ENCODE measurements at regions not wholly inside any gene's neighbourhood (a gene's known extent, or its start where the extent isn't known, plus 50 kb on each side); places are given as distances from the start of the nearest gene placed in this dataset.
"Not testable (repeated sequence)": the region's sequence is repeated elsewhere in the genome, so short reads cannot be mapped to it uniquely, and the experiment has no call there.

DNA sequence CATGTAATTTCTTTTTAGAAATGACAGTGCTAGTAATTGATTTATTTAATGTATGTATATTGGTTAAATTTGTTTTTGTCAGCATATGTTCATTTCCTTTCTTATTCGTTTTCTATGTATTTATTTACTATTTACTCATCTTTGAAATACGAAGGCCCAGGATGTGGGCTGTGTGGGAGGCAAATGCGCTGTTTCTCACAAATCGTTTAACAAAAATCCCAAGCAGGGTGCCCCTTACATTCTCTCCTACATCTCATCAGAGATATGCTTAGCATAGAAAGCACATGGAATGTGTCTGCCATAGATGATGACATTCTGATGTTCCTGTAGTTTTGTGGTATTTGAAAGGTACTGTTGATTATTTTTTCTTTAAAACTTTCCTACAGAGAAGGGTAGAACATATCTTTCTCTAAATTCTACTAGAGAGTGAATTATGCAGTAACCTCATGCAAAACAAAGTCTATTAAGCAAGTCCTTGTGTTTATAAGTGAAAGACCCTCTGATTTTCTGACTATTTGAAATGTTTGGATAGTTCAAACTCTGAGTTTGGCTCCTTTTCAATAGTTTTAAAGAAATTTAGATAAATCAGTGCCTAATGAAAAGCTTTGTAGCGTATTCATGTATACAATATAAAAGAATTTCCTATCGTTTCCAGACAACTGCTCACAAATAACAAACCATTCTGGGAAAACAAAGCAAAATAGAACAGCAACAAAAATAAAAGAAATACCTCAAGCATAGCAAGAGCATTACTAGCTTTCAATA, 111.1 kb upstream of the VGLL3 start:
- DNase-seq (ENCODE audit: low read depth), result no peak

DNA sequence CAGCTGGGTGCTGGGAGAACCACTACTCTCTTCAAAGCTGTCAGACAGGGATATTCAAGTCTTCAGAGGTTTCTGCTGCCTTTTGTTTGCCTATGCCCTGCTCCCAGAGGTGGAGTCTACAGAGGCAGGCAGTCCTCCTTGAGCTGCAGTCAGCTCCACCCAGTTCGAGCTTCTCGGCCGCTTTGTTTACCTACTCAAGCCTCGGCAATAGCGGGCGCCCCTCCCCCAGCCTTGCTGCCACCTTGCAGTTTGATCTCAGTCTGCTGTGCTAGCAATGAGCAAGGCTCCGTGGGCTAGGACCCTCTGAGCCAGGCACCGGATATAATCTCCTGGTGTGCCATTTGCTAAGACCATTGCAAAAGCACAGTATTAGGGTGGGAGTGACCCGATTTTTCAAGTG, 106.8 kb upstream of the VGLL3 start:
- DNase-seq (ENCODE audit: low read depth), result not testable (repeated sequence)

DNA sequence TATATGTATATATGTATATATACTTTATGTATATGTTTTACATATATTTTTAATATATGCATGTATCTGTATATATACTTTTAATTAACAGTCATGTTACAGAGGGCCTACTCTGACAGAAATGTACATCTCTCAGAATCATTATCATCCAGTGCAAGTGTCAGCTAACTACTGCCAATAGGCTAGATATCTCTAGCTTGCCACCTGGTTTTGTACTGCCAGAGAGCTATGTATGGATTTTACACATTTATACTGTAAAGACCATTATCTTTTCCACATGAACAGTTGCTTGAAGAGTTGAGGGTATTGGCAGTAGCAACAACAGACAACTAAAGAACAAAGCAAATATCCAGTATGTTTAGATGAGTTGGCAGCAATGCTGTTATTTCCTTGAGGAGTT, 99.7 kb upstream of the VGLL3 start:
- DNase-seq (ENCODE audit: low read depth), result no peak

DNA sequence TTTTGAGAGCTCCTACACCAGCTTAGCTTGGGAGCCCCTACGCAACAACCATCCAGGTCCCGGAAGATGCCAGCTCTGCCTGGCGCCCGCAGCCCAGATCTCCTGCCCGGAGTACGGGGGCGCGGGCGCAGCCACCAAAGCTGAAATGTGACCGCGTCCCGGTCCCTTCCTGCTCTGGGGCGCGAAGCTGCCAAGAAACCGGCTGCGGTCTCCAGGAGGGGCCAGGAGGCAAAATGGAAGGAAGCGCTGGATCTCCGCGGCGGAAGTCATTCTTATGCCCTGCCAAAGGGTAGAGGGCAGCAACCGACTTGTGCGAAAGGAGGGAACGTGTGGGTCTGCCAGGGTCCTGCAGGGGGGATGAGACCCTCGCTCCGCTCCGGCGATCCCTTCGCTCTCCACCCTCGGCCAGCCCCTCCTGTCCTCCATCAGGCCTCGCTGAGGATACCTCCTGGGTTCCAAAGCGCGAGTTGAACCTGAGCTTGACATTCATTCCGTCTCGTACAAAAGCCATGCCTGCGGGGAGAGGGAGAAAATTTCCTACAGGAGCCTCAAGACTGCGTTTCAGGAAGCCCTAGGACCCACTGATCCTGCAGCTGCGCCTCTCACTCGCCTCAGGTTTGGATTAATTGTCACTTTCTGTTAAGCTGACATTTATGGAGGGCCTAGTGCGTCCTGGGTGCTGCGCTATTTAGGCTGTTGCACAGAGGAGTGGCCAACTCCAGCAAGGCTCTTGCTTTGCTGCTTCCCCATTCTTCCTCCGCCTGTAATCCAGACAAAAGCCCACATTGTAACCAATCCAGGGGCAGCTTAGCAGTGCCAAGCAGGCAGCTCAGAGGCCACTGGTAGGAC, 98.3 kb upstream of the VGLL3 start:
- peak; percentile 92 for DNase-seq (ENCODE audit: low read depth)

DNA sequence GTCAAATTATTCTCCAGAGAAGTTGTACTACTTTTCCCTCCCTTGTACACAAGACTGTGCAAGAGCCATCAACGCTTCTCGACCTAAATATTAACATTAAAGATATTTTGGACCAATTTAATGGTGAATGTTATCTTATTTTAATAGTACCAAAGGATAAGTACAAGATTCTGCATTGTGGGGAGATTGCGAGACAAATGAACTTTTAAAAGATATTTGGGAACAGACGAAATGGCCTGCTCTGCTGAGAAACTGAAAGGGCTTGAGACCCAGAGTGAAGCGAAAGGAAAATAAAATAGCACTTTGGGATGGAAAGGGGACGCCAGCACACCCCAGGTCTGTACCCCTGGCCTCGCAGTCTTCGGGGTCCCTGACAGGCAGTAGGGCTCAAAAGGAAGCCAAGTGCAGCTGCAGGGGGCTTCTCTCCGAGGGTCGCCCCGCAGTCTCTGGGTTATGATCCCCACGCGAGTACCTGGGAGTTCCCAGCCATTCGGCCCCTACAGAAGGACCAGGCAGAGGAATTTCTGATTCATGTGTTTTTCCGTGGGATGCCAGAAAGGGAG, 97.6 kb upstream of the VGLL3 start:
- DNase-seq (ENCODE audit: low read depth), result peak; percentile 38

DNA sequence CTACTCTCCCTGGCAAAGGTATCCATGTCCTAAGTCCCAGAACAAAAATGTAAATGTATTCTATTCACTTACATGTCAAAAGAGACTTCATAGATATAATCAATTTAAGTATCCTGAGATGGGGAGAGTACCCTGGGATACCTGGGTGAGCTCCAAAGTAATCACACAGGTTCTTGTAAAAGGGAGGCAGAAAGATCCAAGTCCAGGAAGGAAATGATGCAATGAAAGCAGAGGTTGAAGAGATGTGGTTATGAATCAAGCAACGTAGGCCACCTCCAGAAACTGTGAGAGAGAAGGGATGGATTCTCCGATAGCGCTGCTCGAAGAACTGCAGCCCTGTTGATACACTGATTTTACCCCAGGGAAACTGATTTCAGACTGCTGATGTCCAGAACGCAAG, 93.9 kb upstream of the VGLL3 start:
- DNase-seq (ENCODE audit: low read depth), result peak; percentile 5

DNA sequence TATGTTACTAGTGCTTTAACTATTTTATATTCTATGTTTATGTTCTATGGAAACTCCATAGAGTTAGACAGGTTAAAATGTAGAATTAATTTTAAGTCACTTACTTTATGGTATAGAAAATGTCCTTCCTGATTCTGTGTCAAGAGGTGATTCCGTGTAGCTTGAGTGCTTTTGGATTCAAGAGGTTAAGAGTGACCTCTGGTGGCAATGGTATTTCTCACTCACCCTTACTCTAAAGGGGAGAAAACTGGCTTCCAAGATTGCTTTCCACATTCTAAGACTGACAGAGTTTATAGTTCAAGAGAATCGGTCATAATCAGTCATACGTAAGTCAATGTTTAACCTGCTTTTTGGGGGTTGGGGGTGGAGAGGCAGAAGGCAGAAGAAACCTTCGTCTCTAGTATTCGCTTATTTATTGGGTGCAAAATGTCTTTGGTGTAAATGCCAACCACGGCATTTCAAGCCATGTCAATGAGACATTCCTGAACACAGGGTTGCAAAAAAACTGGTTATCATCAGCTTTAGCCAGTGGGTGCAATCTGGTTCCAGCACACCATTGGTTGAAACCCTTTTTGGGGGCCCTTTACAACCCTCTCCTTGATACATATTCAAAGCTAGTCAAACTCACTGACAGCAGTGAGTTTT, 92.0 kb upstream of the VGLL3 start:
- DNase-seq (ENCODE audit: low read depth), result peak; percentile 75

DNA sequence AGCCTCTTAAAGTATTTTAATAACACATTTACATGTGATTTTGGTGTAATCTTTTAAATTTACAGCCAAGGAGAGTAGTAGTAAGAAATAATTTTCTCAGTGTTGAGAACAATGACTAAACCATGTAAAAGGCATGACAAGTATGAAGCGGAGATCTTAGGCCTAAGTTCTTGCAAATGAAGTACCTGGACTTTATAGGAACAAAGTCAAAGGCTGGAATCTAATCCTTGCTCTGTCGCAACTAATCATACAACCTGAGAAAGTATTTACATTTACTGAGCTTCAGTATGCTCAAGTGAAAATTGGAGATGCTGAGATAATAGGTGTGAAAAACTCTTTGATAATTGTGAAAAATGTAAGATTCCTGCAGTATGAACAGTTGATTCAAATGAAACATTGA, 86.4 kb upstream of the VGLL3 start:
- no peak for DNase-seq (ENCODE audit: low read depth)

DNA sequence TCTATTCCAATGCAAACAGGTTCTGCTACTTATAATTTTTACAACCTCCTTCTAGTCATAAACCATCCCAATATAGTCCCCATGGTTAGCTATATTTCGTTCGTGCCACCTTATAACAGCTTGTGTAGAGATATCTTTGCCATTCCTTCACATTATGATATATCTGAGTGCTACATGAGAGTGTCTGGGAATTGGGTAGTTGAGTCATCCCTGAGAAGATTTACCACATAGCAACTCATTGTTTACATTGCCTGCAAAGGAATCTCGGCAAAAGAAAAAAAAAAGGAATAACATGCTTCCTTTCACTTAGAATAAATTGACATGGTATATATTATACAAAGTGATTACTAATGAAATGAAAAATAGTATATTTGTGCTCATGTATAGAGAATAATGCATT, 86.0 kb upstream of the VGLL3 start:
- peak; percentile 86 for DNase-seq (ENCODE audit: low read depth)

DNA sequence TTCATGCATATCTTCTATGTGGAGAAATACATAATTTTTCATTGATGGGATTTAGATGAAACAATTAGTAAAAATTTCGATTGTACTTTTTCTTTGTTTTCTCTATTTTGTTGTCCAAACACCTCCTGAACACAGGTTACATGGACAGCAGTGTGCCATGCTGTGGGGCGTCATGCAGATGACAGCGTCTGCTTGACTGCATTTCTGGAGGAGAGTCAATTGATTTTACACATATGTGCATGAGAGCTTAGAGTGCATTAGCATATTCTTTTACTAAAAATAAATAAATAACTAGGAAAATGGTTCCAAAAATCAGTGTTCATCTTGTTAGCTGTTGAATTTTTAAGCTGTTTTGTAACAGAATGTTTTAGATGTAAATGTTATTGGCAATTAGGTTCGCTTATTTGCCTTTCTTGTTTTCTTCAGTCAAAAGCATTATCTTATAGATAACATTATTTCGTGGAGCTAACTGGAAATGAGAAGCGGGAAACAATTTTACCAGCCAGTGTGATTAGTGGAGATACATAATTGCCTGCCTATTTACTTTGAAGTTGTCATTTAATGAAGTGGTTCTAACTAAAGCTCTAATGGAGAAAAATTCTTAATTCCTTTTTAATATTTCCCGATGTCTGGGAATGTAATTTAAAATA, 82.7 kb upstream of the VGLL3 start:
- DNase-seq (ENCODE audit: low read depth), result no peak

DNA sequence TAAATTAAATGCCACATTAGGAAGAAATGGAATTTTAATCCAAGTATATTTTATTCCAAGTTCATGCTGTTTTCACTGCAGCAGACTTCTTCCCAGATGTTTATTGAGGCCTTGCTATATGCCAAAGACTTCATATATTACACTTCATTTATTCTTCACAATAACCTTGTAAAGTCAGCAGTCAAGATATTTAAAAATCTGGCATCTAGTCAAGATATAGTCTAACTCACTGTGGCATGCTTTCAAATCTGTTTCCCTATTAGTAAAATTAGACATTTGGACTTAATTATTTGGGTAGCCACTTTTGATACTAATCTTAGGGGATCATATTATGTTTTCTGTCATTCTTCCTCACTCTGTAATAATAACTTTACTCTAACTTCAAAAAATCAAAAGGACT, 81.5 kb upstream of the VGLL3 start:
- no peak for DNase-seq (ENCODE audit: low read depth)

DNA sequence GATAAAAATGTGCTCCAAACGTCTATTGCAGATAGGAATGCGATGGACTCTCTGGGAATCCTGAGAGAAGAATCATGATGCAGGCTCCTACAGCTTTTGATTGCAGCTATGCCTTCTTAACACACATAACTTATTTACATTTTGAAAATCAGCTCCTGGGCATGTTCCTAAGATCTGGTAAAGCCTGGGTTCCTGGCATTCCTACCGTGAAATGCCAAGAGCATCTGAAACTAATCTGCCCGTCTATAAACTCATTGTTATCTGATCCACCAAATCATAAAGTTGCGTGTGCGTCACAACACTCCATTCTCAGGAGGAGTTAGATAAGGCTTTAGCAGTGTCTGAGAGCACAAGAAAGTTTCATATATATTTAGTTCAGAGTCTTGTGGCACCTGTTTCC, 79.0 kb upstream of the VGLL3 start:
- DNase-seq (ENCODE audit: low read depth), result peak; percentile 90

DNA sequence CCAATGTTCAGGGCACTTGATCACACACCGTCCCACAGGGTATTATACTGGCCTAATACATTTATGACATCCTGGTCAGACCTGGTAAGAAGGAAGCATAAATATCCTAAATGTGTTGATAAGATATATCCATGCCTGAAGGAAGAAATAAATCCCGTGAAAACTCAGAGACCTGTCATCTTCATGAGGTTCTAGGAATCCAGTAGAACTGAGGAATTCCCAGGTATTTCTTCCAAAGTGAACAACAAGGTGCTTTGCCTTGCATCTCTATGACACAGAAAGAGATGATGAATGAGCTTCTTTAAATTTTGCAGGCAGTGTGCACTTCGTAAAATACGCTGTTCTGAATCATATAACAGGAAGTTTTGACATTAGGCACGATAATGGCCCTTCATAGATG, 78.1 kb upstream of the VGLL3 start:
- DNase-seq (ENCODE audit: low read depth), result no peak

DNA sequence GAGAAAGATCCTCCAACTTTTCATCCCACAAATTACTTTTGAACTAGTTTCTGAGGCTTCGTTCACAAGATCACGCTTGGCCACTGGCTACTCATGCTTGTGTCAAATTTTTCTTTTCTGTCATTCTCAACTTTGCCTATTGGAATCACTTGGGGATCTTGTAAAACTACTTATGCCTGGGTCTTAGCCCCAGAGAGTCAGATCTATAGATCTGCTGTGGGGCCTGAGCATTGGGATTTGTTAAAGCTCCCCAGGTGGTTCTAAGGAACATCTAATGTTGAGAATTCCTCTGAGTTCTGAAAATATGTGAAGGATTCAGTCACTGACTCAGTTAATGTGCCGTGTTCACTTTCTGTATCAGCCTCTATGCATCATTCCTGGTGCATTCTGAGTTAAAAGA, 71.7 kb upstream of the VGLL3 start:
- no peak for DNase-seq (ENCODE audit: low read depth)

DNA sequence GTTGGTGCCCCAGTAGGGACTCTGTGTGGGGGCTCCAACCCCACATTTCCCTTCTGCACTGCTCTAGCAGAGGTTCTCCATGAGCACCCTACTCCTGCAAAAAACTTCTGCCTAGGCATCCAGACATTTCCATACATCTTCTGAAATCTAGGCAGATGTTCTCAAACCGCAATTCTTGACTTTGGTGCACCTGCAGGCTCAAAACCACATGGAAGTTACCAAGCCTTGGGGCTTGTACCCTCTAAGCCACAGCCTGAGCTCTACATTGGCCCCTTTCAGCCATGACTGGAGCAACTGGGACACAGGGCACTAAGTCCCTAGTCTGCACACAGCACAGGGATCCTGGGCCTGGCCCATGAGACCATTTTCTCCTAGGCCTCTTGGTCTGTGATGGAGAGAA, 66.5 kb upstream of the VGLL3 start:
- no peak for DNase-seq (ENCODE audit: low read depth)

DNA sequence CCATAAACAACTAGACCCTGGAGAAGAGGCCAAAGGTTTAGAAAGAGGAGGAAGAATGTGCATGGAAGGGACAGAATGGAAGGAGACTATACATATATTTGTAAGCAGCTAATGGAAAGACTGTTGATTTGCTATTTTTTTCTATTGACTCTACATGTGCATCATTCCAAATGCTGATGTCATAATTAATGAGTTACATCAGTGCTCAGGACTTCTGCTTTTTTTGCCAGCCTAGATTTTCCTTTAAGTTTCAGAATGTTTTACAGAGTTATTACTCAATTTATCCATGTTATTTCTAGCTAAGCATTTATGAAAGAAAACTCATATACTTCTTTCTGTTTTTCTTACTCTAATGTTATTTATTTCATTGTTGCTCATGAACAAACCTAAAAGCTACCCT, 62.6 kb upstream of the VGLL3 start:
- peak; percentile 16 for DNase-seq (ENCODE audit: low read depth)

DNA sequence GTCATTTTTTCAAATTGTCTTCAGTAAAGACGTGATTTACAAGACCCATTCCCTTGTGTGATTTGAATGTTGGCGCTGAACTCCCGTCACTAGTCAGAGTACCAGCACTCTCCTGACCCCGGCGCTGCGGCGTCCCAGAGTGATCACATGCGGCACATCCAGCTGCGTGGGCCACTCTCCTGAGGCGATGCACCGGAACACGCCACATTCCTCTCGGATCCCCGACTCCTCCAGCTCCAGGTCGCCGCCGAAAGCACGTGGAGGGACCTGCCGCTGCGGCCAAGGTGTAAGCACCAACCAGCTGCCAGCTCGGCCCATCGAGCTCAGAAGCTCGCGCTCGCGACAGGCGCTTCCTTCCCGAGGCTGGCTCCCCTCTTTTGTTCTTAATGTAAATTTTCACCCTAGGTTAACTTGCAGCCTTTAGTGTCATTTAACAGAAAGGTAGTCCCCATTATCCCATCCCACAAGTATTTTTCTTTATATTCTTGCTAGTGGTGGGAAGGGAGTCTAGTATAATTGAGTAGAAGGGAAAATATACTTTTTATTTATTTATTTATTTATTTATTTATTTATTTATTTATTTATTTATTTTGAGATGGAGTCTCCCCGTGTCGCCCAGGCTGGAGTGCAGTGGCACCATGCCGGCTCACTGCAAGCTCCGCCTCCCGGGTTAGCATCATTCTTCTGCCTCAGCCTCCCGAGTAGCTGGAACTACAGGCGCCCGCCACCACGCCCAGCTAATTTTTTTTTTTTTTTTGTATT, 61.7 kb upstream of the VGLL3 start:
- DNase-seq (ENCODE audit: low read depth), result no peak

DNA sequence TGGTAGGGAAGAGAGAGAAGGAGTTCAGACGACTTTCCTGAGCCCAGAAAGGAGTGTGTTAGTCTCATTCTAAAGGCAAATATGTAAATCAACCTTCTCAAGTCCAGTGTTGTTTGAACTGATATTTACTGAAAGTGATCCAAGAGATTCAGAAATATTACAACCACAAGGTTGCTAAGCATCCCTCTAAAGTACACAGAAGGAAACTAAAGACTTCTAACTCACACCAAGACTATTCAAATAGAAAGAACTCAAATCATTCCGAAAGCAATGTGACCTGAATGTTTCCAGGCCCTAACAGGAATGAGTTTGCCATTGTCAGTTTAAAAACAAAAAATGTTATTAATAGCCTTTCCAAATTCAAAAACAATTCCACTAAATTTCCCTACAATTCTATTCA, 56.9 kb upstream of the VGLL3 start:
- DNase-seq (ENCODE audit: low read depth), result no peak

DNA sequence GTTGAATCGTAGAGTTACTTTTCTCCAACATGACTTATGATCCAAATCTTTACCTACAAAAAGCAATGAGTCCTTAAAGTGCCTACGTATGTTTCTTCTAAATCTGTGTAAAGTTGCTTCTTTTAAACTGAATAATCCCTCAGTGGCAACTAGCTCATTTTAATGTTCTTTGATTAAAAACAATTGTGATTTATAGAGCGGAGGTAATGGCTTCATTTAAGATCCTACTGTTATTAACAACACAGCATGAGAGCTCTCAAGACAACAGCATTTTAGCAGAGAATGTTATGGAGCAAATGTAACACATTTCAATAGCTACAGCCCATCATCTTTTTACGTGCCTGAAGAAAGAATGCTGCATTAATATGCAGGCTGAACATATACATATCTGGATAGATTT, 55.3 kb upstream of the VGLL3 start:
- no peak for DNase-seq (ENCODE audit: low read depth)

DNA sequence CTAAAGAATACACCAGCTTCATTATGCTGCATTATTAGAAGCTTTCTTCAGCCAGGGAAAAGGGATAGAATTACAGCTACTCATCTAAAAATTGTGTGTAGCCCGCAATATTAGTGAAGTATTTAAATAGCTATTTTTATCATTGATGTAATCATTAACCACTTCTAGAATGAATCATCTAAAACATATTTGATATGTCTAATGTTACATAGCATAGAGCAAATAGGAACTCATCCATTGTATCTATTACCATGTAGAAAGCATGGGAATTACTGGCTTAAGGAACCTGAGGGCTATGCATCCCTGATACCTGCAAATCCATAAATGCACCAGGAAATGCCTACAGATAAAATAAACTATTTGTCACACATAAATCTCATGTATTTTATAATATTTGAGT, 54.5 kb upstream of the VGLL3 start:
- DNase-seq (ENCODE audit: low read depth), result no peak

DNA sequence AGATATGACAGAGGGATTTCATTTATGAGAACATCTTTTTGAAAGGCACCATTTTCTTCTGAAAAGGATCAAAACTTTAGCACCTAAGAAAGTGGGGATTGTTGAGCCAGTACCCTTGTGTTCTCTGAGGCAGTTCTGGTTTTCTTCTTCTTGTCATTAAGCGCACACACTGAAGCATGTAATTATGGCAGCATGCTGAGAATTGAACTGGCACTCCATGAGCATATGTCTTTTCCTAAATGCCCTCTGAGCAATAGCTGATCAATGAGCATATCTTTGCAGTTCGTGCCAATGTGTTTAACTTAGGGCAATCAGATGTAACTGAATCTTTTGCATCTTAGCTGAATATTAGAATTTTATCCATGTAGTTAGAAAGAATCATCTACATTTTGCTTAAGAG, 53.9 kb upstream of the VGLL3 start:
- DNase-seq (ENCODE audit: low read depth), result no peak

DNA sequence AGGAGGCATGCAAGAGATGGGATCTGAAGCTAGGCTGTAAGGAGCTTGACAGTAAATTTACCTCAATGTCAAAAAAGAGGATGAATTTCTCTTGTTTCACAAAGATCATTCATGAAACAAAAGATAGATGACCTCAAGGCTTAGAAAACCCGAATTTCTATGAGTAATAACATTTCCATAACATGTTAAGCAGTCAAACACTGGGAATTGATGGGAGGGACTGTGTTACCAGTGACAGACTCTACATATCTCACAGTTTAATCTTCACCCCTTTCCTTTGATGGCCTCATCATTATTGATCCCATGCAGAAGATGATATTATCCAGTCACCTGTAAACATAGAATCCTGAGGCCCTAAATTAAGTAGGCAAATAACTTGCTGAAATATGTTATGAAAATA, 53.5 kb upstream of the VGLL3 start:
- no peak for DNase-seq (ENCODE audit: low read depth)

Data from EH (cell line).